C4-2B (cell line): ENCODE measurements at regions not wholly inside any gene's neighbourhood (a gene's known extent, or its start where the extent isn't known, plus 50 kb on each side); places are given as distances from the start of the nearest gene placed in this dataset.

Experiments used
- CTCF ChIP-seq: fragments of 450-650 bp; conservative IDR thresholded peaks from 2 replicates; pipeline ENCODE4 v1.5.1; 2017; ENCODE audit warnings: mild to moderate bottlenecking
- ZFX ChIP-seq: fragments of 450-650 bp; IDR thresholded peaks from 2 replicates; pipeline ENCODE4 v1.6.1; 2017

GRCh38 chr13:59330764-59331163, 833.0 kb downstream of the DIAPH3 start:
- TF ChIP-seq CTCF: no peak
- no peak for TF ChIP-seq ZFX
